SU-DHL-6 (cell line): ENCODE measurements at regions not wholly inside any gene's neighbourhood (a gene's known extent, or its start where the extent isn't known, plus 50 kb on each side); places are given as distances from the start of the nearest gene placed in this dataset.

Experiments
- H2AFZ ChIP-seq: fragments of 200-600 bp; sonication (generic); 2 replicates; pipeline ENCODE4 v1.6.1; 2014; ENCODE audit warnings: low read depth, mild to moderate bottlenecking, moderate library complexity, mixed read lengths, antibody characterized with exemption, low read length; ENCODE audit not compliant: severe bottlenecking
- H3F3A ChIP-seq: fragments of 200-600 bp; shearing (Covaris generic); 2 replicates; pipeline ENCODE4 v1.6.0; 2016; ENCODE audit warnings: antibody characterized with exemption, mild to moderate bottlenecking; ENCODE audit not compliant: insufficient read depth
- H3K27ac ChIP-seq: fragments of 200-600 bp; sonication (generic); 2 replicates; pipeline ENCODE4 v1.5.1; 2016; ENCODE audit warnings: low read depth, mild to moderate bottlenecking, low read length, moderate library complexity, mixed read lengths
- H3K27me3 ChIP-seq: fragments of 200-600 bp; sonication (generic), shearing (Covaris generic); 2 replicates; pipeline ENCODE4 v1.6.0; 2014; ENCODE audit warnings: mild to moderate bottlenecking, low read length
- H3K36me3 ChIP-seq: fragments of 200-600 bp; sonication (generic); 2 replicates; pipeline ENCODE4 v1.6.1; 2014; ENCODE audit warnings: mild to moderate bottlenecking, low read length, mixed read lengths
- H3K4me2 ChIP-seq: fragments of 300-600, 200-600 bp; shearing (Covaris generic), sonication (generic); 2 replicates; pipeline ENCODE4 v1.6.0; 2014; ENCODE audit warnings: low read length, low read depth, mild to moderate bottlenecking; ENCODE audit not compliant: poor library complexity, severe bottlenecking
- H3K4me3 ChIP-seq: fragments of 200-600 bp; sonication (generic); 2 replicates; pipeline ENCODE4 v1.5.1; 2014; ENCODE audit warnings: antibody characterized with exemption, low read length, mild to moderate bottlenecking, mixed read lengths; ENCODE audit not compliant: insufficient read depth, poor library complexity, severe bottlenecking
- H3K79me2 ChIP-seq: fragments of 200-600 bp; sonication (generic); 2 replicates; pipeline ENCODE4 v1.6.1; 2014; ENCODE audit warnings: mild to moderate bottlenecking, low read length, moderate library complexity; ENCODE audit not compliant: insufficient read depth
- H3K9ac ChIP-seq: fragments of 200-600 bp; sonication (generic); 2 replicates; pipeline ENCODE4 v1.7.0; 2014; ENCODE audit warnings: mild to moderate bottlenecking, low read length
- H3K9me2 ChIP-seq: fragments of 200-600 bp; sonication (generic); replicated peaks from 2 replicates; pipeline ENCODE4 v1.6.1; 2014; ENCODE audit warnings: low read length; ENCODE audit not compliant: insufficient read depth
- H3K9me3 ChIP-seq: fragments of 200-600 bp; sonication (generic); 2 replicates; pipeline ENCODE4 v1.6.1; 2014; ENCODE audit warnings: low read length, mixed read lengths; ENCODE audit not compliant: insufficient read depth
- H4K20me1 ChIP-seq: fragments of 200-600 bp; sonication (generic); 2 replicates; pipeline ENCODE4 v1.6.1; 2014; ENCODE audit warnings: low read depth, mild to moderate bottlenecking, antibody characterized with exemption, low read length, moderate library complexity, mixed read lengths
- EZH2phosphoT487 ChIP-seq: fragments of 200-600 bp; sonication (generic), shearing (Covaris generic); conservative IDR thresholded peaks from 2 replicates; pipeline ENCODE4 v1.6.1; 2018; ENCODE audit warnings: mild to moderate bottlenecking, antibody characterized with exemption, low read length, moderate library complexity, mixed read lengths
- TF ChIP-seq, protein P1 (sequence below): fragments of 200-600 bp; sonication (generic); IDR thresholded peaks from one replicate; pipeline ENCODE4 v1.5.1; 2017; ENCODE audit warnings: antibody characterized with exemption, mild to moderate bottlenecking, low read length, moderate library complexity; ENCODE audit not compliant: insufficient read depth, poor library complexity, severe bottlenecking

DNA sequence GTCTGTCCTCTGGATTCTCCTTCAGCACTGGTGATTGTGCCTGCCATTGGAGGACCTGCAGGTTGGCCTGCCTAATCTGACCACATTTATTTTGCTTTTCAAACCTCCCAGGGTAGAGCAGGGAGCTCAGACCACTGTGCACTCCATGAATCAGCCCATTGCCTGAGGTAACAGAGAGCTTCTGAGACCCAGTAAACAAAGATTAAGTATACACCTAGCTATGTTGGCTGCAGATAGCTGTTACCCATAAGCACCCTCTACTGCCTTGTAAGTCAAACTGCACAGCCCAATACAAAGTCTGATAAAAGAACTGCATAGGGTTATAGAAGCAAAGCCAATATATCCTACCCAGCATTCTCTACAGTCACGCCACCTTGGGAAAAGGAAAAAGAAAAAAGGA, 338.7 kb downstream of the HTR1B start:
- Histone ChIP-seq H3K9me2 (no peaks in the 10 kb centered on the region), H3K9ac (no peak overlapping the region), H3K27ac (no peak overlapping the region), H3K27me3 (no peaks in the 10 kb centered on the region), H3K79me2 (no peaks in the 10 kb centered on the region), H3K4me3 (no peak overlapping the region), H3F3A (no peaks in the 10 kb centered on the region), H3K9me3 (no peaks in the 10 kb centered on the region), H2AFZ (no peak overlapping the region), H3K4me2 (no peak overlapping the region), H4K20me1 (no peaks in the 10 kb centered on the region), H3K36me3 (no peaks in the 10 kb centered on the region)
- TF ChIP-seq, protein P1, sequence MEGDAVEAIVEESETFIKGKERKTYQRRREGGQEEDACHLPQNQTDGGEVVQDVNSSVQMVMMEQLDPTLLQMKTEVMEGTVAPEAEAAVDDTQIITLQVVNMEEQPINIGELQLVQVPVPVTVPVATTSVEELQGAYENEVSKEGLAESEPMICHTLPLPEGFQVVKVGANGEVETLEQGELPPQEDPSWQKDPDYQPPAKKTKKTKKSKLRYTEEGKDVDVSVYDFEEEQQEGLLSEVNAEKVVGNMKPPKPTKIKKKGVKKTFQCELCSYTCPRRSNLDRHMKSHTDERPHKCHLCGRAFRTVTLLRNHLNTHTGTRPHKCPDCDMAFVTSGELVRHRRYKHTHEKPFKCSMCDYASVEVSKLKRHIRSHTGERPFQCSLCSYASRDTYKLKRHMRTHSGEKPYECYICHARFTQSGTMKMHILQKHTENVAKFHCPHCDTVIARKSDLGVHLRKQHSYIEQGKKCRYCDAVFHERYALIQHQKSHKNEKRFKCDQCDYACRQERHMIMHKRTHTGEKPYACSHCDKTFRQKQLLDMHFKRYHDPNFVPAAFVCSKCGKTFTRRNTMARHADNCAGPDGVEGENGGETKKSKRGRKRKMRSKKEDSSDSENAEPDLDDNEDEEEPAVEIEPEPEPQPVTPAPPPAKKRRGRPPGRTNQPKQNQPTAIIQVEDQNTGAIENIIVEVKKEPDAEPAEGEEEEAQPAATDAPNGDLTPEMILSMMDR: no peak
- no peak for TF ChIP-seq EZH2phosphoT487

DNA sequence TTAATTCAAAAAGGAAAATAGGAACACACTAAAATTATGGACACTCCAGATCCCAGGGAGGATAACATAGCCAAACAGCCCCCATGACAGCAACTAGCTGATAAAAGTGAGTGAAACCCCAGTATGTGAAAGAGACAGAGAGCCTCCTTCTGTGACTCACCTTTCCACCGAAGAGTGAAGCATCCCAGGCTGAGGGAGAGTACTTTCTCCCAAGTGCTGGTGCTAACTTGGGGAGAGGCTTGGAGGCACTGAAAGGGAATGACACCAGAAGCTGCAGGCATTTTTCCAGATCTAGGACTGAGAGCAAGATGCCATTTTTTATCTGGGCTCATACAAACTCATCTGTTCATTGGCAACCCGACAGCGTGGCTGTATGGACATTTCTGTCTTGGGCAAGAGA, 339.8 kb downstream of the HTR1B start:
- TF ChIP-seq, protein P1: no peak
- TF ChIP-seq EZH2phosphoT487: no peak
- no peaks in the 10 kb centered on the region for H3K9me3 ChIP-seq

DNA sequence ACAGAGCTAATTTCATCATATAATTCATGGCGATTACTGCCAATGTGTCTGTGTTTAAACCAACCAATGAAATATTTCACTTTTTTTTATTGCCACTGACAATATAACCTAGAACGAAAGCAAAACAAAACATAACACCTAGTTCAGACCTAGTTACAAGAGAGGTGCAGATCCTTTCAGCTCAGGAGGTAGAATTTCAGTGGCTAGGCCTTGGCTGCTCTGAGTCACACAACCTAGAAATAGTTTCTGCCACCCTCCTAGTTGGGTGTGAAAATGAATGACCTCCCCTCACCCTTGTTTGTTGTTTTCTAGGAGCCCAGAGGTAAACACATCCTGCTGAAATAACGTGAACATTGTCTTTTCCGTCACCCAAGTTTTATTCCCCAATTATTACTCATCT, 356.3 kb downstream of the HTR1B start:
- no peaks in the 10 kb centered on the region for H3K36me3 ChIP-seq
- no peak overlapping the region for H2AFZ ChIP-seq
- TF ChIP-seq, protein P1: no peak
- TF ChIP-seq EZH2phosphoT487: no peak
- H3K4me3 ChIP-seq: no peak overlapping the region
- H3K27me3 ChIP-seq: no peaks in the 10 kb centered on the region
- H3K9me2 ChIP-seq: no peaks in the 10 kb centered on the region
- H4K20me1 ChIP-seq: no peaks in the 10 kb centered on the region
- H3K9ac ChIP-seq: no peak overlapping the region
- no peaks in the 10 kb centered on the region for H3K9me3 ChIP-seq
- no peaks in the 10 kb centered on the region for H3K79me2 ChIP-seq
- no peak overlapping the region for H3K4me2 ChIP-seq
- no peaks in the 10 kb centered on the region for H3F3A ChIP-seq
- no peak overlapping the region for H3K27ac ChIP-seq

More for the DNA sequence above, 339.8 kb downstream of the HTR1B start:
- H3K36me3 ChIP-seq: no peaks in the 10 kb centered on the region
- no peaks in the 10 kb centered on the region for H4K20me1 ChIP-seq
- no peak overlapping the region for H3K4me3 ChIP-seq
- no peak overlapping the region for H3K4me2 ChIP-seq
- H3K9ac ChIP-seq: no peak overlapping the region
- no peaks in the 10 kb centered on the region for H3F3A ChIP-seq
- no peak overlapping the region for H2AFZ ChIP-seq
- H3K27ac ChIP-seq: no peak overlapping the region
- H3K27me3 ChIP-seq: no peaks in the 10 kb centered on the region
- H3K9me2 ChIP-seq: no peaks in the 10 kb centered on the region
- H3K79me2 ChIP-seq: no peaks in the 10 kb centered on the region

GRCh38 chr6:77105091-77105490, 358.2 kb downstream of the HTR1B start:
- no peak overlapping the region for H3K4me3 ChIP-seq
- H3K27me3 ChIP-seq: no peaks in the 10 kb centered on the region
- H3K36me3 ChIP-seq: no peaks in the 10 kb centered on the region
- no peaks in the 10 kb centered on the region for H3F3A ChIP-seq
- TF ChIP-seq EZH2phosphoT487: no peak
- TF ChIP-seq, protein P1: no peak
- no peaks in the 10 kb centered on the region for H3K9me2 ChIP-seq
- no peak overlapping the region for H3K4me2 ChIP-seq
- no peak overlapping the region for H2AFZ ChIP-seq
- no peak overlapping the region for H3K27ac ChIP-seq
- H3K9ac ChIP-seq: no peak overlapping the region
- no peaks in the 10 kb centered on the region for H3K9me3 ChIP-seq
- H3K79me2 ChIP-seq: no peaks in the 10 kb centered on the region
- no peaks in the 10 kb centered on the region for H4K20me1 ChIP-seq
